GM12801 (cell line): ENCODE measurements at regions not wholly inside any gene's neighbourhood (a gene's known extent, or its start where the extent isn't known, plus 50 kb on each side); places are given as distances from the start of the nearest gene placed in this dataset.

Experiments
- TF ChIP-seq, protein P1 (sequence below): IDR thresholded peaks from one replicate; pipeline ENCODE4 v1.5.1; 2011; ENCODE audit warnings: control low read depth; ENCODE audit not compliant: insufficient read length; ENCODE audit errors: extremely low read depth

DNA sequence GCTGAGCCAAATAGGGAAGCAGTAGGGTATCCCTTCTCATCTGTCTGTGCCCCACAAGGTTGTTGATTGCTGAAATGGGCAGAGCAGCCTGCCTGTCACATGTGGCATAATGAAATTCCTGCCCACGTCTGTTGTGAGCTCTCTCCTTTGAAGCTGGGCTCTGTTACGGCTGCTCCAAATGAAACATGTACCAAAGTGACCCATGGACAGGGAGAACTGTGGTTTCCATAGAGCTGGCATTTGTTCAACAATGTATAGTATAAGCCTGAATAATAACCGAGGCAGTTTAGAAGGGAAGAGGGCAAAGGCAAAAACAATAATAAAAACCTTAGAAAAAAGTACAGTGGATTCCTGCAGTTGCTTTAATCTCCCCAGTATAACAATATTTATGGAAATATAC is 149.7 kb downstream of the LYPLAL1 start:
- TF ChIP-seq, protein P1, sequence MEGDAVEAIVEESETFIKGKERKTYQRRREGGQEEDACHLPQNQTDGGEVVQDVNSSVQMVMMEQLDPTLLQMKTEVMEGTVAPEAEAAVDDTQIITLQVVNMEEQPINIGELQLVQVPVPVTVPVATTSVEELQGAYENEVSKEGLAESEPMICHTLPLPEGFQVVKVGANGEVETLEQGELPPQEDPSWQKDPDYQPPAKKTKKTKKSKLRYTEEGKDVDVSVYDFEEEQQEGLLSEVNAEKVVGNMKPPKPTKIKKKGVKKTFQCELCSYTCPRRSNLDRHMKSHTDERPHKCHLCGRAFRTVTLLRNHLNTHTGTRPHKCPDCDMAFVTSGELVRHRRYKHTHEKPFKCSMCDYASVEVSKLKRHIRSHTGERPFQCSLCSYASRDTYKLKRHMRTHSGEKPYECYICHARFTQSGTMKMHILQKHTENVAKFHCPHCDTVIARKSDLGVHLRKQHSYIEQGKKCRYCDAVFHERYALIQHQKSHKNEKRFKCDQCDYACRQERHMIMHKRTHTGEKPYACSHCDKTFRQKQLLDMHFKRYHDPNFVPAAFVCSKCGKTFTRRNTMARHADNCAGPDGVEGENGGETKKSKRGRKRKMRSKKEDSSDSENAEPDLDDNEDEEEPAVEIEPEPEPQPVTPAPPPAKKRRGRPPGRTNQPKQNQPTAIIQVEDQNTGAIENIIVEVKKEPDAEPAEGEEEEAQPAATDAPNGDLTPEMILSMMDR = no peak

GRCh38 chr1:219322766-219323165 is 149.1 kb downstream of the LYPLAL1 start:
- TF ChIP-seq, protein P1 = no peak

DNA sequence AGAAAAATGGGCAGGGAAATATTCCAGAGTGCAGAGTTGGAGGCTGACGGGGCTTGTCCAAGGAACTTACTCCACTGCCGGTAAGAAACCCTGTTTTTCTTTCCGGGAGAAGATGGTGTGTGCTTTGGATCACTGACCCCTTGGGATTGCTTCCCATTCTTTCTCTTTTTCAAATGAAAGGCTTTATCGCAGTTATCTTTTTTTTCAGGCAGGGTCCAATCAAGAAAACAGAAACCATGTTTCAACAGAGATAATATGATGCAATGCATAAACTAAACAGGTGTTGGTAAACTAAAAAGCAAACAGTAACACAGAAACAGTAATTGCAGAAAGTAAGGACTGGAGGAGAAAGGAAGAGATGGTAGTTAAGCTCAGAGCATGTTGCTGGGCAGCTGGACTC is 145.1 kb downstream of the LYPLAL1 start:
- TF ChIP-seq, protein P1 = no peak

GRCh38 chr1:219317762-219318353 is 144.2 kb downstream of the LYPLAL1 start:
- TF ChIP-seq, protein P1 = no peak

DNA sequence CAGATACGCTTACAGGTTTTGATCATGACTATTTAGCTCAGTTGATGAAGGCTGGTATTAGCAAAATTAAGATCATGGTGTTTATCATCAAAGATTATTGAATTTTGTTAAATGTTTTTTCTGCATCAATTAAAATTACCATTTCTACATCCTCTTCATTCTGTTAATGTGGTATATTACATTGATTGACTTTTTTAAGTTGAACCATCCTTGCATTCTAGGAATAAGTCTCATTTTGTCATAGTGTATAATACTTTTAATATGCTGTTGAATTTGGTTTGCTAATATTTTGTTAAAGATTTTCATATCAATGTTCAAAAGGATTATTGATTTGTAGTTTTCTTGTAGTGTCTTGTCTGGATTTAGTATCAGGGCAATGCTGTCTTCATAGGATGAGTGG is 142.4 kb downstream of the LYPLAL1 start:
- TF ChIP-seq, protein P1 = no peak

- TF ChIP-seq, protein P1 = no peak
These were observed 140.3 kb downstream of the LYPLAL1 start for GRCh38 chr1:219313961-219314360.

DNA sequence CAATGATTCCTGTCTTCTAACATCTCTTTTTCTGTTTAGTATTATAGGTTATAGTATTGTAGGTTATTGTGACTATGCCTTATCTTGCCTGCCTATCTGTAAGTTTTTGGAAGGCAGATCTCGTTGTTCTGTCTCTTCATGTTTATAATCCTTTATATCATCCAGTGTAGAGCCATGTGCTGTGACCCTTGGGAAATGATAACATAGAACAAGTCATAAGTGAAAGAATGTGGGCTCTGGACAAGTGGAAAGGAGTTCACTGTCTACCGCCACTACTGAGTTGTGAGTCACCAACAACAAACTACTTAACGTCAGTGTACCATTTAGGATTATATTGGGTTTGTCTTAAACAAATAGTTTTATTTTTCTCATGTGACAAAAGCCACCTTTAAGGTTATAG is 139.3 kb downstream of the LYPLAL1 start:
- TF ChIP-seq, protein P1 = no peak
